Nephron progenitor cell (in vitro differentiated cells): ENCODE measurements at regions not wholly inside any gene's neighbourhood (a gene's known extent, or its start where the extent isn't known, plus 50 kb on each side); places are given as distances from the start of the nearest gene placed in this dataset.
A peak's percentile ranks its signal among the peaks of the same experiment; 100 is the strongest.
"Not testable (repeated sequence)": the region's sequence is repeated elsewhere in the genome, so short reads cannot be mapped to it uniquely, and the experiment has no call there.

Experiments used
- DNase-seq: peaks from one replicate; pipeline ENCODE4 v3.0.0; 2021
- H3K27ac Mint-ChIP-seq: 2 replicates; pipeline ENCODE4 v1.8.0; 2021; ENCODE audit warnings: mild to moderate bottlenecking, moderate library complexity, mixed read lengths
- H3K27me3 Mint-ChIP-seq: 2 replicates; pipeline ENCODE4 v1.8.0; 2021; ENCODE audit warnings: mild to moderate bottlenecking, low read depth, mixed read lengths; ENCODE audit not compliant: poor library complexity
- H3K36me3 Mint-ChIP-seq: 2 replicates; pipeline ENCODE4 v1.8.0; 2021; ENCODE audit warnings: low read depth, mixed read lengths
- H3K4me1 Mint-ChIP-seq: 2 replicates; pipeline ENCODE4 v1.8.0; 2021; ENCODE audit warnings: mixed read lengths
- H3K4me3 Mint-ChIP-seq: 2 replicates; pipeline ENCODE4 v1.8.0; 2021; ENCODE audit warnings: mild to moderate bottlenecking, moderate library complexity, mixed read lengths
- H3K9me3 Mint-ChIP-seq: 2 replicates; pipeline ENCODE4 v1.8.0; 2021; ENCODE audit warnings: mild to moderate bottlenecking, moderate library complexity, mixed read lengths
- TF ChIP-seq, protein P1 (sequence below): fragments of 200-600 bp; sonication (generic); IDR thresholded peaks from 2 replicates; pipeline ENCODE4 v1.5.0; 2021; ENCODE audit warnings: antibody characterized with exemption

DNA sequence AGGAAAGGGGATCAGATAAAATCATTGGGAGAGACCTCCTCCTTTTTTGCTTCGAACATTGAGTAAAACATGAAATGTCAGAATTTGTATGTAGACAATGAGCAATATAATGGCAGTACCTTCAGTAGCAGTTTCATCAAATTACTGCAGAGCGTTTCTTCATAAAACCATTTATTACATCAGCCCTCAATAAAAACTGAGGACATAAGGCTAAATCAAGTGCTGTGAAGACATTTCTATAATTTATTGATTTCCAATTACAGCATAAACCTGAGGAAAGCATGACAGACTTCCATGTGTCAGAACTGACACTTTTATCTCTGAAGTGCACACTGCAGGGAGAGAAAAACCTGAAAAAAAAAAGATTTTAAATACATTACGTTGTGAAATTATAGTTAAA is 172.6 kb upstream of the ZNF804B start:
- Mint-ChIP-seq H3K27ac (no peak overlapping the region), H3K27me3 (no peaks in the 10 kb centered on the region), H3K4me3 (no peak overlapping the region), H3K36me3 (peaks cover 3% of the 10 kb centered on the region), H3K4me1 (peaks cover 7% of the 10 kb centered on the region), H3K9me3 (peaks cover 12% of the 10 kb centered on the region)
- no peak for DNase-seq
- TF ChIP-seq, protein P1, sequence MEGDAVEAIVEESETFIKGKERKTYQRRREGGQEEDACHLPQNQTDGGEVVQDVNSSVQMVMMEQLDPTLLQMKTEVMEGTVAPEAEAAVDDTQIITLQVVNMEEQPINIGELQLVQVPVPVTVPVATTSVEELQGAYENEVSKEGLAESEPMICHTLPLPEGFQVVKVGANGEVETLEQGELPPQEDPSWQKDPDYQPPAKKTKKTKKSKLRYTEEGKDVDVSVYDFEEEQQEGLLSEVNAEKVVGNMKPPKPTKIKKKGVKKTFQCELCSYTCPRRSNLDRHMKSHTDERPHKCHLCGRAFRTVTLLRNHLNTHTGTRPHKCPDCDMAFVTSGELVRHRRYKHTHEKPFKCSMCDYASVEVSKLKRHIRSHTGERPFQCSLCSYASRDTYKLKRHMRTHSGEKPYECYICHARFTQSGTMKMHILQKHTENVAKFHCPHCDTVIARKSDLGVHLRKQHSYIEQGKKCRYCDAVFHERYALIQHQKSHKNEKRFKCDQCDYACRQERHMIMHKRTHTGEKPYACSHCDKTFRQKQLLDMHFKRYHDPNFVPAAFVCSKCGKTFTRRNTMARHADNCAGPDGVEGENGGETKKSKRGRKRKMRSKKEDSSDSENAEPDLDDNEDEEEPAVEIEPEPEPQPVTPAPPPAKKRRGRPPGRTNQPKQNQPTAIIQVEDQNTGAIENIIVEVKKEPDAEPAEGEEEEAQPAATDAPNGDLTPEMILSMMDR: no peak

DNA sequence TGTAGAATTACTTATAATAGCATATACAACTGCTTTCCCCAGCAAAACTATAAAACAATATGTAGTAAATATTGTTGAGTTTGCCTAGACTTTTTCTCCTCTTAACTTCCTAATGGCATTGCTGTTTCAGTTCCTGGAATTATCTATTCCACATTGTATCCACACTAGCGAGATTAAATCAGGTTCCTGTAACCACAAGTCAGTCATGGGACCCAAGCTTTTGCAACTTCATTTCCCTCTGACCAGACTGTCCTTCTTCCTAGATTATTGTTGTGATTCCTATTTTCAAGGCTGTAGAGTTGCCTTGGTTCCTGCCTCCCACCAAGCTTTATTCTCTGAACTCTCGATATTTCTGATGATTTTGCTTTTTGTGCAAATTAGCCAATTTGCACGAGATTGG is 173.3 kb upstream of the ZNF804B start:
- TF ChIP-seq, protein P1: no peak
- Mint-ChIP-seq H3K4me1 (peaks cover 6% of the 10 kb centered on the region), H3K27me3 (no peaks in the 10 kb centered on the region), H3K4me3 (no peak overlapping the region), H3K27ac (no peak overlapping the region), H3K9me3 (peaks cover 7% of the 10 kb centered on the region), H3K36me3 (no peaks in the 10 kb centered on the region)
- DNase-seq: no peak

DNA sequence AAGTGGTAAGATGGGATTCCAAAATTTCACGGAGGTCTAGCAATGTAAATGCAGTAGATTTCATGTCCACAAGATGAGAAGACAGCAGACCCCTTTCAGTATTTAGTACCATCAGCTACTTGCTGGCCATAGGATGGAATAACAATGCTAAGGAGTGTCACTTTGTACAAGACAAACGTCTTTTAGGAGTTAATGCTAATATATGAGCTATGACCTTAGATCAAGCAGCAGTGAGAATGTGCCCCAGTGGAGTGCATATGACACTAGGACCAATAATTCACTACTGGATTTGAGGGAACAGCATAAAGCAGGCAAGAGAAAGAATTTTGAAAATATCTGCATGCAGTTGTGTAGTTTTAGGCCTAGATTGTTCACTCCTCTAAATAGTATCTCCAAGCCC is 182.8 kb upstream of the ZNF804B start:
- Mint-ChIP-seq H3K4me1 (no peaks in the 10 kb centered on the region), H3K9me3 (no peaks in the 10 kb centered on the region), H3K4me3 (no peak overlapping the region), H3K27ac (no peak overlapping the region), H3K36me3 (no peaks in the 10 kb centered on the region), H3K27me3 (no peaks in the 10 kb centered on the region)
- no peak for DNase-seq
- TF ChIP-seq, protein P1: no peak

DNA sequence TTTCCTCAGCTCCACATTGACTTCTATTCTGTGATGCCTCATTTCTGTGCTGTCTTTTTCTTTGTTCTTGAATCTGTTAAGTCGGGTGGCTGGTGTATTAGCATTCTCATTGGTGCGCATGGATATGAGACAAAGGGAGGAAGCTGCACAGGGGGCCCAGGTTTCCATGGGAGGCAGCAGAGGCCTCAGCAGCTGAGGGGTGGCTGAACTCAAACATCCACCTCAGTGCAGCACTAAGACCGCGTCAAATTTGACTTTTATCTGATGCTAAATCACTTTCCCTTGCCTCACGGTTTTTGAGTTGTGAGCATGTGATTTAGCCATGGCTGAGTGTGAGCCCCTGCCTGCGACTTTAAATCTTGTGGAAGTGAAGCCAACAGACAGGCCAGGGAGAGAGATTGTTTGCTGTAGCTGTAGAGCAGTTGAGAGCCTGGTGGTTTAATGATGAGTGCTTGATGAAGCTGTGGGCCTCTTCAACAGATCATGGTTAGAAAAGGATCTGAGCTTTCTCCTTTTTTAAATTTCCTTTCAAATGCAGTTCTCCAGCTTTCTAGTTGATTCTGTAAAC is 193.3 kb upstream of the ZNF804B start:
- Mint-ChIP-seq H3K4me1 (peaks cover 22% of the 10 kb centered on the region), H3K4me3 (peak overlapping the region; percentile 3), H3K27me3 (no peaks in the 10 kb centered on the region), H3K36me3 (no peaks in the 10 kb centered on the region), H3K9me3 (peaks cover 4% of the 10 kb centered on the region), H3K27ac (peak overlapping the region; percentile 37)
- TF ChIP-seq, protein P1: no peak
- DNase-seq: peak; percentile 4

DNA sequence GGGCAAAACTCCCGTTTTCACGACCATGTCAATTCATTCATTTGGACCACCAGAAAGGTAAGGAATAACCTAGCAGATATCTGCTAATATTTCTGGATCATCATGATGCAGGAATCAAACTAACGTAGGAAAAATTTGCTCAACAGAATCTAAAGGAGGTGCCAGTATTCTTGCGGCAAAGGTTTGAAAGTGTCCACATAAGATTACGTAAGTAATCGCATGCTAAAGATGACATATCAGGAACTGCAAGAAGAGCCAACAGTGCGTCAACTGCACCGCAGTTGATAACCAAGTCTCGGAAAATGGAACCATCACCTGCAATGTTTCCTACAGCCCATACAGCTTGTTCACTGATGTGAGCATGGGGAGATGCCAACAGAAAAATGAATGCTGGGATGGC is 194.1 kb upstream of the ZNF804B start:
- no peak for DNase-seq
- Mint-ChIP-seq H3K4me1 (peaks cover 22% of the 10 kb centered on the region), H3K9me3 (peaks cover 4% of the 10 kb centered on the region), H3K27me3 (no peaks in the 10 kb centered on the region), H3K36me3 (no peaks in the 10 kb centered on the region), H3K27ac (peak overlapping the region; percentile 21), H3K4me3 (no peak overlapping the region)
- TF ChIP-seq, protein P1: no peak

DNA sequence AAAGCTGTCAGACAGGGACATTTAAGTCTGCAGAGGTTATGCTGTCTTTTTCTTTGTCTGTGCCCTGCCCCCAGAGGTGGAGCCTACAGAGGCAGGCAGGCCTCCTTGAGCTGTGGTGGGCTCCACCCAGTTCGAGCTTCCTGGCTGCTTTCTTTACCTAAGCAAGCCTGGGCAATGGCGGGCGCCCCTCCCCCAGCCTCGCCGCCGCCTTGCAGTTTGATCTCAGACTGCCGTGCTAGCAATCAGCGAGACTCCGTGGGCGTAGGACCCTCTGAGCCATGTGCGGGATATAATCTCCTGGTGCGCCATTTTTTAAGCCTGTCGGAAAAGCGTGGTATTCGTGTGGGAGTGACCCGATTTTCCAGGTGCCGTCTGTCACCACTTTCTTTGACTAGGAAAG is 203.1 kb upstream of the ZNF804B start:
- not testable (repeated sequence) for H3K4me1 Mint-ChIP-seq, H3K36me3 Mint-ChIP-seq, H3K4me3 Mint-ChIP-seq, DNase-seq, H3K27ac Mint-ChIP-seq, H3K27me3 Mint-ChIP-seq
- peaks cover 32% of the 10 kb centered on the region for H3K9me3 Mint-ChIP-seq

DNA sequence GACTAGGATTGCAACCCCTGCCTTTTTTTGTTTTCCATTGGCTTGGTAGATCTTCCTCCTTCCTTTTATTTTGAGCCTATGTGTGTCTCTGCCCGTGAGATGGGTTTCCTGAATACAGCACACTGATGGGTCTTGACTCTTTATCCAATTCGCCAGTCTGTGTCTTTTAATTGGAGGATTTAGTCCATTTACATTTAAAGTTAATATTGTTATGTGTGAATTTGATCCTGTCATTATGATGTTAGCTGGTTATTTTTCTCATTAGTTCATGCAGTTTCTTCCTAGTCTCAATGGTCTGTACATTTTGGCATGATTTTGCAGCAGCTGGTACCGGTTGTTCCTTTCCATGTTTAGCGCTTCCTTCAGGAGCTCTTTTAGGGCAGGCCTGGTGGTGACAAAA is 204.7 kb upstream of the ZNF804B start:
- H3K36me3 Mint-ChIP-seq, H3K4me1 Mint-ChIP-seq, H3K4me3 Mint-ChIP-seq, DNase-seq, H3K27ac Mint-ChIP-seq, H3K27me3 Mint-ChIP-seq: not testable (repeated sequence)
- peaks cover 38% of the 10 kb centered on the region for H3K9me3 Mint-ChIP-seq
